ENCODE measurements at regions not wholly inside any gene's neighbourhood (a gene's known extent, or its start where the extent isn't known, plus 50 kb on each side); places are given as distances from the start of the nearest gene placed in this dataset.

GRCh38 chr4:31549256-31549655 lies 829.1 kb downstream of the PCDH7 start:
- DNase-seq = no peak

- DNase-seq = no peak
Measured at GRCh38 chr4:31557437-31557836, 837.3 kb downstream of the PCDH7 start.

- DNase-seq = no peak
Measured at GRCh38 chr4:31573554-31573953, 853.4 kb downstream of the PCDH7 start.

GRCh38 chr4:31575504-31575903 lies 855.3 kb downstream of the PCDH7 start:
- DNase-seq = no peak

GRCh38 chr4:31580843-31581242 lies 860.7 kb downstream of the PCDH7 start:
- DNase-seq = no peak

- no peak for DNase-seq
Measured at GRCh38 chr4:31585503-31585902, 865.3 kb downstream of the PCDH7 start.

- no peak for DNase-seq
Measured at GRCh38 chr4:31592293-31592692, 872.1 kb downstream of the PCDH7 start.

- no peak for DNase-seq
Measured at GRCh38 chr4:31595496-31595895, 875.3 kb downstream of the PCDH7 start.

GRCh38 chr4:31598639-31599038 lies 878.5 kb downstream of the PCDH7 start:
- no peak for DNase-seq

GRCh38 chr4:31601793-31602192 lies 881.6 kb downstream of the PCDH7 start:
- DNase-seq = no peak

- no peak for DNase-seq
Measured at GRCh38 chr4:31613946-31614623, 893.9 kb downstream of the PCDH7 start.

- DNase-seq = no peak
Measured at GRCh38 chr4:31617667-31618066, 897.5 kb downstream of the PCDH7 start.

- DNase-seq = no peak
Measured at GRCh38 chr4:31620476-31620875, 900.3 kb downstream of the PCDH7 start.

- DNase-seq = no peak
Measured at GRCh38 chr4:31645236-31645635, 925.1 kb downstream of the PCDH7 start.

- DNase-seq = no peak
Measured at GRCh38 chr4:31647786-31648185, 927.6 kb downstream of the PCDH7 start.

- DNase-seq = no peak
Measured at GRCh38 chr4:31649878-31650277, 929.7 kb downstream of the PCDH7 start.

- no peak for DNase-seq
Measured at GRCh38 chr4:31651541-31651940, 931.4 kb downstream of the PCDH7 start.

- DNase-seq = no peak
Measured at GRCh38 chr4:31655328-31655727, 935.2 kb downstream of the PCDH7 start.

- no peak for DNase-seq
Measured at GRCh38 chr4:31657859-31658570, 937.8 kb downstream of the PCDH7 start.

- no peak for DNase-seq
Measured at GRCh38 chr4:31660916-31661315, 940.7 kb downstream of the PCDH7 start.

GRCh38 chr4:31662951-31663350 lies 942.8 kb downstream of the PCDH7 start:
- DNase-seq = no peak

GRCh38 chr4:31667686-31668085 lies 947.5 kb downstream of the PCDH7 start:
- DNase-seq = no peak

GRCh38 chr4:31674313-31674947 lies 954.3 kb downstream of the PCDH7 start:
- no peak for DNase-seq

- DNase-seq = no peak
Measured at GRCh38 chr4:31678356-31678755, 958.2 kb downstream of the PCDH7 start.

Data from NCI-H1048 (cell line).